ENCODE measurements at regions not wholly inside any gene's neighbourhood (a gene's known extent, or its start where the extent isn't known, plus 50 kb on each side); places are given as distances from the start of the nearest gene placed in this dataset.

- DNase-seq: no peak
Measured at GRCh38 chr22:48352086-48352911, 1475.4 kb downstream of the BRD1 start.

- no peak for DNase-seq
Measured at GRCh38 chr22:48351376-48352085, 1476.1 kb downstream of the BRD1 start.

GRCh38 chr22:48350456-48350855, 1477.2 kb downstream of the BRD1 start:
- no peak for DNase-seq

- no peak for DNase-seq
Measured at GRCh38 chr22:48348855-48349254, 1478.8 kb downstream of the BRD1 start.

- no peak for DNase-seq
Measured at GRCh38 chr22:48347311-48347710, 1480.4 kb downstream of the BRD1 start.

GRCh38 chr22:48346911-48347310, 1480.8 kb downstream of the BRD1 start:
- no peak for DNase-seq

GRCh38 chr22:48346311-48346710, 1481.4 kb downstream of the BRD1 start:
- no peak for DNase-seq

- DNase-seq: no peak
Measured at GRCh38 chr22:48345631-48346030, 1482.0 kb downstream of the BRD1 start.

- no peak for DNase-seq
Measured at GRCh38 chr22:48343461-48343860, 1484.2 kb downstream of the BRD1 start.

- no peak for DNase-seq
Measured at GRCh38 chr22:48342732-48343131, 1484.9 kb downstream of the BRD1 start.

- DNase-seq: no peak
Measured at GRCh38 chr22:48342016-48342415, 1485.7 kb downstream of the BRD1 start.

GRCh38 chr22:48340727-48341709, 1486.7 kb downstream of the BRD1 start:
- no peak for DNase-seq

- DNase-seq: no peak
Measured at GRCh38 chr22:48340191-48340590, 1487.5 kb downstream of the BRD1 start.

GRCh38 chr22:48338793-48339705, 1488.6 kb downstream of the BRD1 start:
- DNase-seq: no peak

GRCh38 chr22:48337957-48338792, 1489.5 kb downstream of the BRD1 start:
- no peak for DNase-seq

- no peak for DNase-seq
Measured at GRCh38 chr22:48336339-48337060, 1491.2 kb downstream of the BRD1 start.

- no peak for DNase-seq
Measured at GRCh38 chr22:48335442-48336139, 1492.1 kb downstream of the BRD1 start.

- no peak for DNase-seq
Measured at GRCh38 chr22:48334971-48335370, 1492.7 kb downstream of the BRD1 start.

Measured in bone marrow (tissue), 2 donors.